ENCODE measurements at regions not wholly inside any gene's neighbourhood (a gene's known extent, or its start where the extent isn't known, plus 50 kb on each side); places are given as distances from the start of the nearest gene placed in this dataset.

- DNase-seq: no peak
Measured at GRCh38 chr4:166499820-166500219, 626.8 kb downstream of the TLL1 start.

- DNase-seq: no peak
Measured at GRCh38 chr4:166501941-166502382, 628.9 kb downstream of the TLL1 start.

GRCh38 chr4:166502660-166503059 lies 629.6 kb downstream of the TLL1 start:
- no peak for DNase-seq

- DNase-seq: no peak
Measured at GRCh38 chr4:166506051-166506450, 633.0 kb downstream of the TLL1 start.

- no peak for DNase-seq
Measured at GRCh38 chr4:166512267-166512666, 639.2 kb downstream of the TLL1 start.

GRCh38 chr4:166518315-166518714 lies 645.3 kb downstream of the TLL1 start:
- no peak for DNase-seq

GRCh38 chr4:166518776-166519175 lies 645.7 kb downstream of the TLL1 start:
- DNase-seq: no peak

- DNase-seq: no peak
Measured at GRCh38 chr4:166519774-166520173, 646.7 kb downstream of the TLL1 start.

GRCh38 chr4:166527500-166527899 lies 654.5 kb downstream of the TLL1 start:
- DNase-seq: no peak

GRCh38 chr4:166531703-166532102 lies 658.7 kb downstream of the TLL1 start:
- DNase-seq: no peak

GRCh38 chr4:166535865-166536264 lies 662.8 kb downstream of the TLL1 start:
- DNase-seq: no peak

- no peak for DNase-seq
Measured at GRCh38 chr4:166538491-166539005, 665.5 kb downstream of the TLL1 start.

GRCh38 chr4:166546009-166546408 lies 673.0 kb downstream of the TLL1 start:
- DNase-seq: no peak

GRCh38 chr4:166577639-166578038 lies 656.7 kb downstream of the SPOCK3 start:
- DNase-seq: no peak

- DNase-seq: no peak
Measured at GRCh38 chr4:166585491-166585890, 648.8 kb downstream of the SPOCK3 start.

GRCh38 chr4:166594326-166594946 lies 639.9 kb downstream of the SPOCK3 start:
- DNase-seq: no peak

- DNase-seq: no peak
Measured at GRCh38 chr4:166600264-166600663, 634.0 kb downstream of the SPOCK3 start.

- DNase-seq: no peak
Measured at GRCh38 chr4:166602068-166602467, 632.2 kb downstream of the SPOCK3 start.

- no peak for DNase-seq
Measured at GRCh38 chr4:166622425-166622977, 611.8 kb downstream of the SPOCK3 start.

GRCh38 chr4:166625018-166625637 lies 609.2 kb downstream of the SPOCK3 start:
- DNase-seq: no peak

GRCh38 chr4:166628454-166628853 lies 605.8 kb downstream of the SPOCK3 start:
- DNase-seq: no peak

GRCh38 chr4:166635367-166635766 lies 598.9 kb downstream of the SPOCK3 start:
- no peak for DNase-seq

- no peak for DNase-seq
Measured at GRCh38 chr4:166637816-166638215, 596.5 kb downstream of the SPOCK3 start.

GRCh38 chr4:166655231-166655630 lies 579.1 kb downstream of the SPOCK3 start:
- no peak for DNase-seq

Measured in CD4-positive, alpha-beta T cell treated with Interferon alpha-2 for 1 hour (primary cell).